ENCODE measurements at regions not wholly inside any gene's neighbourhood (a gene's known extent, or its start where the extent isn't known, plus 50 kb on each side); places are given as distances from the start of the nearest gene placed in this dataset.
A peak's percentile ranks its signal among the peaks of the same experiment; 100 is the strongest.

- WGBS, 3 donors, result 90 to 94% (median 93%) methylated on average over 18 of the region's 18 CpGs
- DNase-seq (no peak), FAIRE-seq (no peak)
- H3K4me1 ChIP-seq (ENCODE audit: control insufficient read depth in 3 of 3, insufficient read depth in 2 of 3, low read depth in 1 of 3, low read length in 2 of 3), result no peaks in the 10 kb centered on the region
- H3K4me3 ChIP-seq (ENCODE audit: low read depth in 1 of 3, low read length in 3 of 3), result no peak overlapping the region
- no peaks in the 10 kb centered on the region for H3K36me3 ChIP-seq (ENCODE audit: control insufficient read depth in 3 of 3, insufficient read depth in 2 of 3, low read depth in 1 of 3, low read length in 3 of 3)
- H3K27ac ChIP-seq (ENCODE audit: low read depth in 1 of 3, low read length in 2 of 3), result no peak overlapping the region
- no peaks in the 10 kb centered on the region for H3K9me3 ChIP-seq (ENCODE audit: control insufficient read depth in 2 of 2, insufficient read depth in 1 of 2, low read depth in 1 of 2, low read length in 1 of 2)
- H3K27me3 ChIP-seq (ENCODE audit: control insufficient read depth in 3 of 3, insufficient read depth in 3 of 3, low read length in 3 of 3), result no peaks in the 10 kb centered on the region
These were observed 107.6 kb upstream of the MED13 start for GRCh38 chr17:62172492-62173291.

DNA sequence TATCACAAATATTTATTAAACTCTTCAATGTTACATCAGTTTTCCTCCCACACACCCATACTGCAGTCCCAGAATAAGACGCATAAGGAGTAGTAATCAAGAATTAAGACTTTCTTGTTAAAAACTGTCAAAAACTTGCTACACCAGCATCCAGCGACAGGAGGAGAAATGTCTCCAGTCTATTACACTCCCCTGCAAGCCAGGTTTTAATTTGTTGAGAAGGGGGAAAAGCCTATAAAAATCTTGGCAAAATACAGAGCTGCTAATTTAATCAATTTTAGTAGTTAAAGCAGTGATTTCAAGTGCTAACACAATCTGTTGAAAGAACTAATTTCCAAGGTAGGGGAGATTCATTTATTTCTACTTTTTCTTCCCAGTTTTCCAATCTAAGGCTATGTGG, 102.0 kb upstream of the MED13 start:
- H3K4me1 ChIP-seq (ENCODE audit: control insufficient read depth in 3 of 3, insufficient read depth in 2 of 3, low read depth in 1 of 3, low read length in 2 of 3), result peaks cover 0 to 20% (median 2%) of the 10 kb centered on the region in 3 donors
- no peaks in the 10 kb centered on the region for H3K27me3 ChIP-seq (ENCODE audit: control insufficient read depth in 3 of 3, insufficient read depth in 3 of 3, low read length in 3 of 3)
- H3K4me3 ChIP-seq (ENCODE audit: low read depth in 1 of 3, low read length in 3 of 3), result no peak overlapping the region
- no peak overlapping the region for H3K27ac ChIP-seq (ENCODE audit: low read depth in 1 of 3, low read length in 2 of 3)
- 93 to 97% (median 95%) methylated on average over 2 of the region's 2 CpGs for WGBS, 3 donors
- DNase-seq (no peak), FAIRE-seq (no peak)
- no peaks in the 10 kb centered on the region for H3K36me3 ChIP-seq (ENCODE audit: control insufficient read depth in 3 of 3, insufficient read depth in 2 of 3, low read depth in 1 of 3, low read length in 3 of 3)
- peaks cover 0 to 5% of the 10 kb centered on the region in 2 donors for H3K9me3 ChIP-seq (ENCODE audit: control insufficient read depth in 2 of 2, insufficient read depth in 1 of 2, low read depth in 1 of 2, low read length in 1 of 2)

- FAIRE-seq (no peak), DNase-seq (peak; percentile 80 to 91)
- Histone ChIP-seq H3K9me3 (ENCODE audit: control insufficient read depth in 2 of 2, insufficient read depth in 1 of 2, low read depth in 1 of 2, low read length in 1 of 2) (peaks cover 0 to 5% of the 10 kb centered on the region in 2 donors), H3K4me3 (ENCODE audit: low read depth in 1 of 3, low read length in 3 of 3) (no peak overlapping the region), H3K36me3 (ENCODE audit: control insufficient read depth in 3 of 3, insufficient read depth in 2 of 3, low read depth in 1 of 3, low read length in 3 of 3) (no peaks in the 10 kb centered on the region), H3K27ac (ENCODE audit: low read depth in 1 of 3, low read length in 2 of 3) (peak overlapping the region; percentile 65 to 77 (median 75)), H3K27me3 (ENCODE audit: control insufficient read depth in 3 of 3, insufficient read depth in 3 of 3, low read length in 3 of 3) (no peaks in the 10 kb centered on the region), H3K4me1 (ENCODE audit: control insufficient read depth in 3 of 3, insufficient read depth in 2 of 3, low read depth in 1 of 3, low read length in 2 of 3) (peaks cover 0 to 20% (median 2%) of the 10 kb centered on the region in 3 donors)
- WGBS, 3 donors, result 4 to 30% (median 19%) methylated on average over 3 of the region's 3 CpGs
These were observed 100.0 kb upstream of the MED13 start for GRCh38 chr17:62164747-62165722.

- peak overlapping the region; percentile 65 to 77 (median 75) for H3K27ac ChIP-seq (ENCODE audit: low read depth in 1 of 3, low read length in 2 of 3)
- no peak for FAIRE-seq
- H3K36me3 ChIP-seq (ENCODE audit: control insufficient read depth in 3 of 3, insufficient read depth in 2 of 3, low read depth in 1 of 3, low read length in 3 of 3), result no peaks in the 10 kb centered on the region
- peaks cover 0 to 20% (median 2%) of the 10 kb centered on the region in 3 donors for H3K4me1 ChIP-seq (ENCODE audit: control insufficient read depth in 3 of 3, insufficient read depth in 2 of 3, low read depth in 1 of 3, low read length in 2 of 3)
- WGBS, 3 donors, result 15 to 51% (median 24%) methylated on average over 3 of the region's 3 CpGs
- H3K4me3 ChIP-seq (ENCODE audit: low read depth in 1 of 3, low read length in 3 of 3), result no peak overlapping the region
- peaks cover 0 to 5% of the 10 kb centered on the region in 2 donors for H3K9me3 ChIP-seq (ENCODE audit: control insufficient read depth in 2 of 2, insufficient read depth in 1 of 2, low read depth in 1 of 2, low read length in 1 of 2)
- DNase-seq, result peak; percentile 78 to 96
- H3K27me3 ChIP-seq (ENCODE audit: control insufficient read depth in 3 of 3, insufficient read depth in 3 of 3, low read length in 3 of 3), result no peaks in the 10 kb centered on the region
These were observed 98.8 kb upstream of the MED13 start for GRCh38 chr17:62163847-62164246.

GRCh38 chr17:62162898-62163297, 97.8 kb upstream of the MED13 start:
- Histone ChIP-seq H3K36me3 (ENCODE audit: control insufficient read depth in 3 of 3, insufficient read depth in 2 of 3, low read depth in 1 of 3, low read length in 3 of 3) (no peaks in the 10 kb centered on the region), H3K4me3 (ENCODE audit: low read depth in 1 of 3, low read length in 3 of 3) (no peak overlapping the region), H3K4me1 (ENCODE audit: control insufficient read depth in 3 of 3, insufficient read depth in 2 of 3, low read depth in 1 of 3, low read length in 2 of 3) (peaks cover 0 to 20% (median 2%) of the 10 kb centered on the region in 3 donors), H3K27me3 (ENCODE audit: control insufficient read depth in 3 of 3, insufficient read depth in 3 of 3, low read length in 3 of 3) (no peaks in the 10 kb centered on the region), H3K9me3 (ENCODE audit: control insufficient read depth in 2 of 2, insufficient read depth in 1 of 2, low read depth in 1 of 2, low read length in 1 of 2) (peaks cover 0 to 5% of the 10 kb centered on the region in 2 donors), H3K27ac (ENCODE audit: low read depth in 1 of 3, low read length in 2 of 3) (peak overlapping the region in 2 of 3 donors; percentile 6 to 77)
- WGBS, 3 donors, result 62 to 80% (median 64%) methylated on average over 3 of the region's 3 CpGs
- FAIRE-seq (no peak), DNase-seq (peak in 1 of 2 donors; percentile 49)

GRCh38 chr17:62161405-62162148, 96.5 kb upstream of the MED13 start:
- H3K9me3 ChIP-seq (ENCODE audit: control insufficient read depth in 2 of 2, insufficient read depth in 1 of 2, low read depth in 1 of 2, low read length in 1 of 2), result peaks cover 0 to 5% of the 10 kb centered on the region in 2 donors
- FAIRE-seq (no peak), DNase-seq (no peak)
- WGBS, 3 donors, result 73 to 81% (median 74%) methylated on average over 6 of the region's 6 CpGs
- H3K4me3 ChIP-seq (ENCODE audit: low read depth in 1 of 3, low read length in 3 of 3), result no peak overlapping the region
- H3K27me3 ChIP-seq (ENCODE audit: control insufficient read depth in 3 of 3, insufficient read depth in 3 of 3, low read length in 3 of 3), result no peaks in the 10 kb centered on the region
- H3K36me3 ChIP-seq (ENCODE audit: control insufficient read depth in 3 of 3, insufficient read depth in 2 of 3, low read depth in 1 of 3, low read length in 3 of 3), result no peaks in the 10 kb centered on the region
- H3K4me1 ChIP-seq (ENCODE audit: control insufficient read depth in 3 of 3, insufficient read depth in 2 of 3, low read depth in 1 of 3, low read length in 2 of 3), result peaks cover 0 to 20% (median 2%) of the 10 kb centered on the region in 3 donors
- no peak overlapping the region for H3K27ac ChIP-seq (ENCODE audit: low read depth in 1 of 3, low read length in 2 of 3)

DNA sequence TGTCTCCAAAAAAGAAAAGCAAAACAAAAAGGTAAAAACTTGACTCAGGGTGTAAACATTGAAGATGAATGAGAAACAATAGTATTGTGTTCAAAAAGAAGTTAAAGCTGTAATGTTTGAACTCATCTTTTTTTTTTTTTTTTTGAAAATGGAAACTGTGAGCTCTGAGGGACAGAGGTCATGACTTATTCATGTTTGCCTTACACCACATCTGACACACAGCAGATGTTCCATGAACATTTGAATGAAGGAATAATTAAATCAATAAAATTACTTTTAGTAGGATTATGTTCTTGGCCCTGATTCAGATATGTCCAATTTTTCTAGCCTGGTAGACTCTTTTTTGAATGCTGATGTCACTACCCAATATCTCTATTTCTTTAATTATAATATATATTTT, 95.7 kb upstream of the MED13 start:
- H3K27me3 ChIP-seq (ENCODE audit: control insufficient read depth in 3 of 3, insufficient read depth in 3 of 3, low read length in 3 of 3), result no peaks in the 10 kb centered on the region
- H3K4me3 ChIP-seq (ENCODE audit: low read depth in 1 of 3, low read length in 3 of 3), result no peak overlapping the region
- FAIRE-seq (no peak), DNase-seq (no peak)
- H3K4me1 ChIP-seq (ENCODE audit: control insufficient read depth in 3 of 3, insufficient read depth in 2 of 3, low read depth in 1 of 3, low read length in 2 of 3), result peaks cover 0 to 20% (median 2%) of the 10 kb centered on the region in 3 donors
- H3K27ac ChIP-seq (ENCODE audit: low read depth in 1 of 3, low read length in 2 of 3), result no peak overlapping the region
- H3K36me3 ChIP-seq (ENCODE audit: control insufficient read depth in 3 of 3, insufficient read depth in 2 of 3, low read depth in 1 of 3, low read length in 3 of 3), result no peaks in the 10 kb centered on the region
- peaks cover 0 to 5% of the 10 kb centered on the region in 2 donors for H3K9me3 ChIP-seq (ENCODE audit: control insufficient read depth in 2 of 2, insufficient read depth in 1 of 2, low read depth in 1 of 2, low read length in 1 of 2)

DNA sequence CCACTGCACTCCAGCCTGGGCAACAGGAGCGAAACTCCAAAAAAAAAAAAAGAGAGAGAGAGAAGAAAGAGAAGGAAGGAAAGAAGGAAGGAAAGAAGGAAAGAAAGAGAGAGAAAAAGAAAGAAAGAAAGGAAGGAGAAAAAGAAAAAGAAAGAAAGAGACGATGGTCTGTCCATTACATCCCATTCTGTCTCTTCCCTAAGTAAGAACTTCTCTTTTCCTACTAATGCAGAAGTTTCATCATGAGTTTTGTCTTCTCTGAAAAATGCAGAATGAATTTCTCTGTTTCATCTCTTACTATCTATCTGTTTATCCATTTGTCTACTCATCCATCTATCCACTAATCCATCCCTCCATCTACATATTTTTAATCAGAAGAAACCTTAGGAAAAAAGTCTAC, 94.9 kb upstream of the MED13 start:
- WGBS, 3 donors, result 89 to 97% (median 95%) methylated on average over 2 of the region's 2 CpGs
- H3K27ac ChIP-seq (ENCODE audit: low read depth in 1 of 3, low read length in 2 of 3), result no peak overlapping the region

More for the DNA sequence above, 94.9 kb upstream of the MED13 start:
- Histone ChIP-seq H3K27me3 (ENCODE audit: control insufficient read depth in 3 of 3, insufficient read depth in 3 of 3, low read length in 3 of 3) (no peaks in the 10 kb centered on the region), H3K4me1 (ENCODE audit: control insufficient read depth in 3 of 3, insufficient read depth in 2 of 3, low read depth in 1 of 3, low read length in 2 of 3) (peaks cover 0 to 18% (median 2%) of the 10 kb centered on the region in 3 donors), H3K4me3 (ENCODE audit: low read depth in 1 of 3, low read length in 3 of 3) (no peak overlapping the region), H3K36me3 (ENCODE audit: control insufficient read depth in 3 of 3, insufficient read depth in 2 of 3, low read depth in 1 of 3, low read length in 3 of 3) (no peaks in the 10 kb centered on the region), H3K9me3 (ENCODE audit: control insufficient read depth in 2 of 2, insufficient read depth in 1 of 2, low read depth in 1 of 2, low read length in 1 of 2) (peaks cover 0 to 5% of the 10 kb centered on the region in 2 donors)
- FAIRE-seq (no peak), DNase-seq (no peak)

Measured in small intestine (tissue), 7 donors.